HG03045 (cell line): ENCODE measurements at regions not wholly inside any gene's neighbourhood (a gene's known extent, or its start where the extent isn't known, plus 50 kb on each side); places are given as distances from the start of the nearest gene placed in this dataset.
"Not testable (repeated sequence)": the region's sequence is repeated elsewhere in the genome, so short reads cannot be mapped to it uniquely, and the experiment has no call there.

Experiments
- ATAC-seq: cut with Tn5 transposase; IDR thresholded peaks from one replicate; pipeline ENCODE4 v1.9.1; 2021; ENCODE audit warnings: mild to moderate bottlenecking, moderate library complexity; ENCODE audit not compliant: unreplicated experiment

DNA sequence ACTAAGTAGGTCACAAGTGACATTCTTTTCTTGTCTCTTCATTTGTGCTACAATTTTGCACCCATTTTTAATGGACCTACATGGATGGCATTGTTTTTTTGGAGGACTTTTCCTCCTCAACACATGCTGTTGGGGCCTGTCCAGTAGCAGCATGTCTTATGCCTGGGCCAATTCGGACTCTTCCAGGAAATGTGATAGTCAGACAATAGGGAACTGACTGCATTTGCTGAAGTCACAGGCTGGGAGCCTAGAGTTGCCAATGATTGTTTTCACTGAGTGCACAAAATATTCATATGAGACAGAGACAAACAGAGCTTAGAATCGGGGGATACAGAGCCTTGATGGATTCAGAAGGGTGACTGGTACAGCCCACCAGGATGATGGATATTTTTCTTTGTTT lies 867.3 kb upstream of the GOT2 start:
- no peak for ATAC-seq

- ATAC-seq: no peak
Observed at GRCh38 chr16:59597269-59597668, 863.2 kb upstream of the GOT2 start.

DNA sequence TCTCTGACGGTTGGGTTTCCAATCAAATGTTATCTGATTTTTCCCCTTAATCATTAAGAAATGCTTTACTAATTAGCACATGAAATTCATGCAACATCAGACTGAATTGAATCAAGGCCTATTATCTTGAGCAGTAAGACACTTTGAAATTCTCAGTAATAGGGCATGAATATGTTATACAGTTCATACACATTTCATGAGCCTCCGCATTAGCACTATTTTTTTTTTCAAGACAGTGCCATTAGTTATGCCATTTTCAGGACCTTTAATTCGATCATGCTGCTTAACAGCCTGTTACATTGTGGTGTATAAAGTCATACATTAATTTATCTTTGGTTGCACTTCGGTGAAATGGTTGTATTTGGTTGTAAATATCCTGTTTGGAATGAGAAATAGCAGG lies 862.6 kb upstream of the GOT2 start:
- no peak for ATAC-seq

GRCh38 chr16:59593194-59593661 lies 859.1 kb upstream of the GOT2 start:
- no peak for ATAC-seq

DNA sequence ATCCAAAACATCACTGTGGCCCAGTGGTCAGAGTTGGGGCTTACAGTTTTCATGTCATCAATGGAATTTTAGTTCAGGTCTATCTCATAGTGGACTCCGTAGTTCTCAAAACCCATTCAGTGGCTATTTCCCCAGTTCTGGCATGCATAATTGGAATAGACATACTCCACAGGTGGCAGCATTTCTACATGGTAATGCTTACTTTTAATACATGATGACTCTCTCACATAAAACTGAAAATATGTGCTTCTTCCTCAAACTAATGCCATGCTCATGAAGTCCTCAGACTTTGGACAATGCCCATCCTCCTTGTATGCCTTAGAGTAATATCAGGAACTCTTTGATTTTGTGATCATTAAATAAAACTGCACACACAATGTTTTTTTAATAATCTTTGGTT lies 857.4 kb upstream of the GOT2 start:
- no peak for ATAC-seq

GRCh38 chr16:59590845-59591244 lies 856.7 kb upstream of the GOT2 start:
- no peak for ATAC-seq

GRCh38 chr16:59586331-59586730 lies 852.2 kb upstream of the GOT2 start:
- no peak for ATAC-seq

GRCh38 chr16:59574296-59574695 lies 840.2 kb upstream of the GOT2 start:
- ATAC-seq: no peak

- ATAC-seq: no peak
Observed at GRCh38 chr16:59573528-59574271, 839.6 kb upstream of the GOT2 start.

DNA sequence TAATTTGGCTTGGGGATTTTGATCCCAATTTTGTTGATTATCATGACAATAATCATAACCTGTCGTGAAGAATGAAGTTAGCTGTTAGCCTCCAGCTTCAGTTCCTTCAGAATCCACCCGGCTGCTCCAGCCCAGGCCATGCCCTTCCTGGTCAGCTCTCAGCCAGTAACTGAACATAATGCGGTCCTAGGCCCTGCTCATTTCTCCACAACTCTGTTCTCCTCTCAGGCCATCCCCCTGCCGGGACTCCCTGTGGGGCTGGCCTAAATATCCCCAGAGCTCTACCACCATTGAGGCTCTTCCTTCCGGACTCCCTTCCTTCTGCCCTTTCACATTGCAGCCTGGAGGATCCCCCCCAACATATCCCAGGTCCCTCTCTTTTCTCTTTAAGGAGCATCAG lies 833.4 kb upstream of the GOT2 start:
- no peak for ATAC-seq

DNA sequence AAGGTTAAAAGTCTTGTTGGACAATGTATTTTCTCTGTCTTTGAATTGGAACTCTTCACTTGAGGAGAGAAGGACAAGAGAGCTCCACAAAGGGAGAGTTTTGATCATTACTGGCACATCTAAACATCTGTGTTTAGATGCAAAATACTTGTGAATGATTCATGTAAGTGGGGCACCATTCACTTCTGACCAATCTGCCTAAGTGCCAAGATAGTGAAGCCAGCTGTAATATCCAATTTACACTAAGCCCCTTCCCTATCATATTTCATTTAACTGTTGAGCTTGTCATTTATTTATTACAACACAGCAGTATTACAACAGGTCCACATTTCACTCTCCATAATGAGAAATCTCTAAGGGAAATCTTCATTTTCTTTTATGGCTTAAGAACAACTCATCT lies 832.3 kb upstream of the GOT2 start:
- ATAC-seq: no peak

GRCh38 chr16:59558679-59559078 lies 824.6 kb upstream of the GOT2 start:
- no peak for ATAC-seq

DNA sequence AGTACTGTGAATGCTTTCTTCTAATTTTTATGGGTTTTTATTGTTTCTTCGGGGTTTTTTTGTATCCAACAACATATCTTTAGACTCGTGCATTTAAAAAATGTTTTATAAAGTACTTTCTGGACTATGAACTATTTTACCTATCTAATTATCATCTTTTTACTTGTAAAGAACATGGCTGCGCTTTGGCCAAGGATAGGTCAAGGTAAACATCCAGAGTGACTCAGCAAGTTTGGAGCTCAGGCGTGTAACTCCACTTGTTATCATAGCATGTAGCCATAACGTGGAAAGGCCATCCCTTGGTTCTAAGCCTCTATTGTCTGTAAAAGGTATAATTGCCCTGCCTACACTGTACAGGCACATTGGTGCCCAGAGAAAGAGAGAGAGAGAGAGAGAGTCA lies 818.0 kb upstream of the GOT2 start:
- ATAC-seq: no peak

- ATAC-seq: no peak
Observed at GRCh38 chr16:59545721-59546120, 811.6 kb upstream of the GOT2 start.

GRCh38 chr16:59543641-59544040 lies 809.5 kb upstream of the GOT2 start:
- ATAC-seq: no peak

GRCh38 chr16:59540621-59541020 lies 806.5 kb upstream of the GOT2 start:
- ATAC-seq: no peak

DNA sequence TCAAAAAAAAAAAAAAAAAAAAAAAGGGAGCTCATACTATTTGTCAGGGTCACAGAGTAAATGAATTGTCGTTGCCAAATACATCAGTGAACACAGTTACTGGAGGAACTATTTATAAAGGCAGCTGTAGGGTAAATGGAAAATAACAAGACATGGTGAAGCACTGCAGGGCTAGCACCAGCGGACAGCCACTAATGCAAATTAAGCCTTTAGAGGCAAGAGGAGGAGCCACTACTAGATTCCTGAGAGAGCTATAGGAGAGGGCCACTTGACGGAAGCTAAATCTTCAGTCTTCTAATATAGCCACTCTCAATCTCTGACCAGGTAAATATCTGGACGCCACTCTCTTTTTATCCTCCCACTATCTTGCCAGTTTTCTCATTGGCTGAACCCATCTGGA lies 801.2 kb upstream of the GOT2 start:
- ATAC-seq: no peak

DNA sequence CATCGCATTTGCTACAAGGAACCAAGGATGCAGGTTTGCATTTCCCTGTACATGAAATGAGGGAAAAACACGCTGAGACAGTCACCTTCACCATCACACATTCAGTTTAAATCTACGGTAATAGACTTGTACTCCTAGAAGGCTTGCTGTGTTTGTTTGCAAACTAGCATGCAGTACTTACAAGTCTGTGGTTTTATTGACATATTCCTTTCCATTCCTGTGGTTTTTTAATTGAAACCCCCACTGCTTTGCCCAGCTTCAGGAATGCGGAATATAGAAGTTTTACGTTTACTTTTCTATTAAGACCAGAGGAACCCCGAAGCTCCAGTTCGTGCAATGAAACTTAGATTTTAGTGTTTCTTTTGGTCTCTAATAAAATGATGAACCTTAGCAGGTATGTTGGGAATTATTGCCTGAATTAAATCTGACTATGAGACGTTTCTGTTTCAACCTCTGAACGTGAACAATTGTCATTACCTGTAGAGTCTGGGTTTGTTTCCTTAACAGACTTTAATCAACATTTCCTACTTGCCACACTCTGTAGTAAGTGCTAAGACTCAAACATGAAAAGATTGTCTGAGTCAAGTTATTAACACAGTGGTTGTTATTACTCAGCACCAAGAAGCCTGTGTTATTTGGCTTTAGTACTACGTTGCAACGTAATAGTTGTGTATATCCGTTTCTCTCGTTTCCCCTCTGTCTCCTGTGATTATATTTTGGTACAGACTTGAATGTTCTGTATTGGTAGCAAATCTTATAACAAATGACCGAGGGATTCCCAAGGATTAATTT lies 793.3 kb upstream of the GOT2 start:
- no peak for ATAC-seq

GRCh38 chr16:59522826-59523225 lies 788.7 kb upstream of the GOT2 start:
- ATAC-seq: no peak

DNA sequence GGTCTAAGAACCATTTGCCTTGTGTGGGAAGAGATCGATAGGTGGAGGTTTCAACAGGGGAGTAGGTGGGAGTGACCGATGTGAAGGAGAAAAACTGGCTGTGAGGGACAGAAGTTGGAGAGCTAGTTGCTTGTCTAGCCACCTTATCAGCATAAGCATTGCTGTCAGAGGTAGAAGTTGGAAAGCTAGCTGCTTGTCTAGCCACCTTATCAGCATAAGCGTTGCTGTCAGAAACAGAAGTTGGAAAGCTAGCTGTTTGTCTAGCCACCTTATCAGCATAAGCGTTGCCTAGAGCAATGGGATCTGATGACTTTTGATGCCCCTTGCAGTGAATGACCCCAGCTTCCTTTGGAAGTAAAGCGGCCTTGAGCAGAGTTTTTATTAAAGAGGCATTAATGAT lies 784.6 kb upstream of the GOT2 start:
- not testable (repeated sequence) for ATAC-seq

GRCh38 chr16:59514651-59515050 lies 780.5 kb upstream of the GOT2 start:
- ATAC-seq: no peak

GRCh38 chr16:59510008-59510424 lies 775.9 kb upstream of the GOT2 start:
- ATAC-seq: no peak
